ENCODE measurements at regions not wholly inside any gene's neighbourhood (a gene's known extent, or its start where the extent isn't known, plus 50 kb on each side); places are given as distances from the start of the nearest gene placed in this dataset.

DNA sequence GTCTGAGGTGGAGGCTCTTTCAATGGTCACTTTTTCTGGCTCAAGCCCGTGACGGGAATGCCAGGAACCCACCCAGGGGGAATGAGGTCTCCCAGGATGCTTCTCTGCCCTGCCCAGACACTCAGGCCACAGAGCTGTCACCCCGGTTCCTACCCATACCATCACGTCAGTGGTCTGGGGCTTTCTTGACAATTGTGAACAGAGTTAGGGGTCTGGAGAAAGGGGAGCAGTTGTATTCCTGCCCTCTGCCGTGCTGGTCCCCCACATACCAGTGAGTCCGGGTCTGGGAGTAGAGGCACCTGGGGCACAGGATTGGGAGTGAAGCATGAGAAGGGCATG, 97.2 kb downstream of the B3GNT2 start:
- Histone ChIP-seq H2AFZ (ENCODE audit: low read depth, low read length) (no peak overlapping the region), H3K36me3 (ENCODE audit: insufficient read depth, low read length) (no peaks in the 10 kb centered on the region), H3K27ac (ENCODE audit: low read depth, low read length) (no peak overlapping the region), H3K27me3 (ENCODE audit: insufficient read depth, low read length) (no peaks in the 10 kb centered on the region), H3K4me2 (ENCODE audit: low read length) (no peak overlapping the region), H3K9me3 (ENCODE audit: insufficient read depth, low read depth, low read length) (no peaks in the 10 kb centered on the region), H3K79me2 (ENCODE audit: insufficient read depth, low read length) (no peaks in the 10 kb centered on the region), H3K4me3 (ENCODE audit: insufficient read depth, low read depth, low read length) (no peak overlapping the region), H3K9ac (ENCODE audit: low read length) (no peak overlapping the region), H3K4me1 (ENCODE audit: insufficient read depth, low read length) (peaks cover 11% of the 10 kb centered on the region), H4K20me1 (ENCODE audit: insufficient read depth, low read length) (no peaks in the 10 kb centered on the region)
- no peaks in the 10 kb centered on the region for H3K9me3 Mint-ChIP-seq (ENCODE audit: unreplicated experiment)
- H3K4me3 Mint-ChIP-seq (ENCODE audit: unreplicated experiment): no peak overlapping the region
- no peak for DNase-seq (ENCODE audit: low read depth)
- H3K4me1 Mint-ChIP-seq (ENCODE audit: low read depth, unreplicated experiment): peaks cover 12% of the 10 kb centered on the region
- peak overlapping the region; percentile 58 for H3K27ac Mint-ChIP-seq (ENCODE audit: unreplicated experiment)
- FAIRE-seq: no peak
- H3K27me3 Mint-ChIP-seq (ENCODE audit: low read depth, unreplicated experiment): peaks cover 4% of the 10 kb centered on the region
- no peaks in the 10 kb centered on the region for H3K36me3 Mint-ChIP-seq (ENCODE audit: low read depth, unreplicated experiment)
- TF ChIP-seq, protein P1, sequence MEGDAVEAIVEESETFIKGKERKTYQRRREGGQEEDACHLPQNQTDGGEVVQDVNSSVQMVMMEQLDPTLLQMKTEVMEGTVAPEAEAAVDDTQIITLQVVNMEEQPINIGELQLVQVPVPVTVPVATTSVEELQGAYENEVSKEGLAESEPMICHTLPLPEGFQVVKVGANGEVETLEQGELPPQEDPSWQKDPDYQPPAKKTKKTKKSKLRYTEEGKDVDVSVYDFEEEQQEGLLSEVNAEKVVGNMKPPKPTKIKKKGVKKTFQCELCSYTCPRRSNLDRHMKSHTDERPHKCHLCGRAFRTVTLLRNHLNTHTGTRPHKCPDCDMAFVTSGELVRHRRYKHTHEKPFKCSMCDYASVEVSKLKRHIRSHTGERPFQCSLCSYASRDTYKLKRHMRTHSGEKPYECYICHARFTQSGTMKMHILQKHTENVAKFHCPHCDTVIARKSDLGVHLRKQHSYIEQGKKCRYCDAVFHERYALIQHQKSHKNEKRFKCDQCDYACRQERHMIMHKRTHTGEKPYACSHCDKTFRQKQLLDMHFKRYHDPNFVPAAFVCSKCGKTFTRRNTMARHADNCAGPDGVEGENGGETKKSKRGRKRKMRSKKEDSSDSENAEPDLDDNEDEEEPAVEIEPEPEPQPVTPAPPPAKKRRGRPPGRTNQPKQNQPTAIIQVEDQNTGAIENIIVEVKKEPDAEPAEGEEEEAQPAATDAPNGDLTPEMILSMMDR (IDR thresholded peaks at IDR 0.05; ENCODE audit: insufficient read depth, low read depth, low read length): no peak
- TF ChIP-seq EZH2 (IDR thresholded peaks at IDR 0.05; ENCODE audit: insufficient read depth, low read length): no peak

DNA sequence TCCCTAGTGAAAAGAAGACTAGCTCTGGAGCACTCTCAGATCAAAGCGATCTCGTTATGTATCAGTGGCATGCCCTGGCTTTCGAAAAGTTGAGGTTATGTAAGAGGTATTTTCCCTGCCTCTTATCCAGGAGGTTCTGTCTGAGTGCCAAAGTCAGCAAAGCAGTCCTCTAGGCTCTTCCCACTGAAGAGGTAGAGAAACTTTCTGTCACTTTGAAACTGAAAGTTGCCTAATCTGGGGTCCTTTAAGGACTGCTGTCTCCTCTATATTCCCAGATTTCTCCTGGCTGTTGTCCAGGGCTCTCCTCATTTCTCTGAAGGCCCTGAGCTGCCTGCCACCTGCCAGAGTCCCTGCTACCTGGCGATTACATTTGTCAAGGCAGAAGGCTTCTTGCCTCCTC, 96.3 kb downstream of the B3GNT2 start:
- H3K9me3 Mint-ChIP-seq (ENCODE audit: unreplicated experiment): no peaks in the 10 kb centered on the region
- Histone ChIP-seq H3K27ac (ENCODE audit: low read depth, low read length) (no peak overlapping the region), H3K27me3 (ENCODE audit: insufficient read depth, low read length) (no peaks in the 10 kb centered on the region), H3K9ac (ENCODE audit: low read length) (no peak overlapping the region), H3K79me2 (ENCODE audit: insufficient read depth, low read length) (no peaks in the 10 kb centered on the region), H2AFZ (ENCODE audit: low read depth, low read length) (no peak overlapping the region), H3K4me3 (ENCODE audit: insufficient read depth, low read depth, low read length) (no peak overlapping the region), H4K20me1 (ENCODE audit: insufficient read depth, low read length) (no peaks in the 10 kb centered on the region), H3K36me3 (ENCODE audit: insufficient read depth, low read length) (no peaks in the 10 kb centered on the region), H3K4me1 (ENCODE audit: insufficient read depth, low read length) (peaks cover 14% of the 10 kb centered on the region), H3K9me3 (ENCODE audit: insufficient read depth, low read depth, low read length) (no peaks in the 10 kb centered on the region), H3K4me2 (ENCODE audit: low read length) (peak overlapping the region; percentile 25)
- TF ChIP-seq, protein P1 (IDR thresholded peaks at IDR 0.05; ENCODE audit: insufficient read depth, low read depth, low read length): no peak
- no peak for TF ChIP-seq EZH2 (IDR thresholded peaks at IDR 0.05; ENCODE audit: insufficient read depth, low read length)
- H3K36me3 Mint-ChIP-seq (ENCODE audit: low read depth, unreplicated experiment): no peaks in the 10 kb centered on the region
- no peak overlapping the region for H3K4me3 Mint-ChIP-seq (ENCODE audit: unreplicated experiment)
- FAIRE-seq: no peak
- peak; percentile 76 for DNase-seq (ENCODE audit: low read depth)
- H3K27ac Mint-ChIP-seq (ENCODE audit: unreplicated experiment): no peak overlapping the region
- peaks cover 4% of the 10 kb centered on the region for H3K27me3 Mint-ChIP-seq (ENCODE audit: low read depth, unreplicated experiment)
- peaks cover 16% of the 10 kb centered on the region for H3K4me1 Mint-ChIP-seq (ENCODE audit: low read depth, unreplicated experiment)

DNA sequence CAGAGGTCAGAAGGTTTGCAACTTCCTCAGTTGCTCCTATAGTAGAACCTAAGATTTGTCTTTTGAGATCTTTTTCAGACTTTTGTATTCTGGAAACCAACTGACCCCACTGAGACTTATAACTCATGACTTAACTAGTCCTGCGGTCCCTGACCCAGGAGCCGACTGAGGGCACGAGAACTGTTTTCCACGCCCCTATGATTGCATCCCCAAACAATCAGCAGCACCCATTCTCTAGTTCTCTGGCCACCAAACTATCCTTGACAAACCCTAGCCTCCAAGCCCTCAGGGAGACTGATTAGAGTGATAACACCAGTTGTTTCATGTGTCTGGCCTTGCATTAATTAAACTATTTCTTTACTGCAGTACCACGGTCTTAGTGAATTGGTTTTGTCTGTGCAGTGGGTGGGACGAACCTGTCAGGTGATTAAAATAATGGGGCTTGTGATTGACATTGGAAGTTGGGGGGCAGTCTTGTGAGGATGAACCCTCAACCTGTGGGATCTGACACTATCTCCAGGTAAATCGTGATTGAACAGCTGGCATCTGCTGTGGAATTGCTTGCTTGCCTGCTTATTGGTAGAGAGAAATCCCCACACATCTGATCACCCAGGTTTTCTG, 95.7 kb downstream of the B3GNT2 start:
- no peak for FAIRE-seq
- no peaks in the 10 kb centered on the region for H3K27me3 ChIP-seq (ENCODE audit: insufficient read depth, low read length)
- H2AFZ ChIP-seq (ENCODE audit: low read depth, low read length): no peak overlapping the region
- H3K4me3 ChIP-seq (ENCODE audit: insufficient read depth, low read depth, low read length): no peak overlapping the region
- TF ChIP-seq, protein P1 (IDR thresholded peaks at IDR 0.05; ENCODE audit: insufficient read depth, low read depth, low read length): no peak
- TF ChIP-seq EZH2 (IDR thresholded peaks at IDR 0.05; ENCODE audit: insufficient read depth, low read length): no peak
- H3K9me3 ChIP-seq (ENCODE audit: insufficient read depth, low read depth, low read length): no peaks in the 10 kb centered on the region
- H3K36me3 Mint-ChIP-seq (ENCODE audit: low read depth, unreplicated experiment): no peaks in the 10 kb centered on the region
- H3K4me3 Mint-ChIP-seq (ENCODE audit: unreplicated experiment): no peak overlapping the region
- H3K4me2 ChIP-seq (ENCODE audit: low read length): peak overlapping the region; percentile 25
- no peak overlapping the region for H3K27ac ChIP-seq (ENCODE audit: low read depth, low read length)
- H3K4me1 ChIP-seq (ENCODE audit: insufficient read depth, low read length): peaks cover 14% of the 10 kb centered on the region
- H3K9ac ChIP-seq (ENCODE audit: low read length): no peak overlapping the region
- no peaks in the 10 kb centered on the region for H3K9me3 Mint-ChIP-seq (ENCODE audit: unreplicated experiment)
- DNase-seq (ENCODE audit: low read depth): no peak
- H4K20me1 ChIP-seq (ENCODE audit: insufficient read depth, low read length): no peaks in the 10 kb centered on the region
- no peaks in the 10 kb centered on the region for H3K36me3 ChIP-seq (ENCODE audit: insufficient read depth, low read length)
- H3K79me2 ChIP-seq (ENCODE audit: insufficient read depth, low read length): no peaks in the 10 kb centered on the region
- H3K27me3 Mint-ChIP-seq (ENCODE audit: low read depth, unreplicated experiment): peaks cover 4% of the 10 kb centered on the region
- no peak overlapping the region for H3K27ac Mint-ChIP-seq (ENCODE audit: unreplicated experiment)
- peaks cover 16% of the 10 kb centered on the region for H3K4me1 Mint-ChIP-seq (ENCODE audit: low read depth, unreplicated experiment)
